NCI-H1694 treated with DMSO at 0.1 percent for 48 hours (cell line): ENCODE measurements at regions not wholly inside any gene's neighbourhood (a gene's known extent, or its start where the extent isn't known, plus 50 kb on each side); places are given as distances from the start of the nearest gene placed in this dataset.
"Not testable (repeated sequence)": the region's sequence is repeated elsewhere in the genome, so short reads cannot be mapped to it uniquely, and the experiment has no call there.

Experiments
- DNase-seq: peaks from one replicate; lab custom pipeline; 2025; lab: John Stamatoyannopoulos, UW

GRCh38 chr1:102821707-102822106 lies 286.6 kb downstream of the COL11A1 start:
- no peak for DNase-seq

- peak; percentile 17 for DNase-seq
Observed at GRCh38 chr1:102800406-102800805, 307.9 kb downstream of the COL11A1 start.

GRCh38 chr1:102799496-102799895 lies 308.8 kb downstream of the COL11A1 start:
- no peak for DNase-seq

GRCh38 chr1:102798718-102799117 lies 309.6 kb downstream of the COL11A1 start:
- DNase-seq, result no peak

- DNase-seq, result no peak
Observed at GRCh38 chr1:102796429-102796828, 311.9 kb downstream of the COL11A1 start.

GRCh38 chr1:102790997-102791396 lies 317.3 kb downstream of the COL11A1 start:
- no peak for DNase-seq

- DNase-seq, result not testable (repeated sequence)
Observed at GRCh38 chr1:102789951-102790350, 318.4 kb downstream of the COL11A1 start.

- no peak for DNase-seq
Observed at GRCh38 chr1:102783487-102783886, 324.8 kb downstream of the COL11A1 start.

GRCh38 chr1:102782144-102782543 lies 326.2 kb downstream of the COL11A1 start:
- no peak for DNase-seq

- DNase-seq, result no peak
Observed at GRCh38 chr1:102776071-102776470, 332.3 kb downstream of the COL11A1 start.

GRCh38 chr1:102772831-102773230 lies 335.5 kb downstream of the COL11A1 start:
- DNase-seq, result no peak

- no peak for DNase-seq
Observed at GRCh38 chr1:102758418-102758817, 349.9 kb downstream of the COL11A1 start.

GRCh38 chr1:102757363-102757762 lies 351.0 kb downstream of the COL11A1 start:
- no peak for DNase-seq

GRCh38 chr1:102751111-102751510 lies 357.2 kb downstream of the COL11A1 start:
- no peak for DNase-seq

- no peak for DNase-seq
Observed at GRCh38 chr1:102742426-102742825, 365.9 kb downstream of the COL11A1 start.

GRCh38 chr1:102733491-102734236 lies 374.7 kb downstream of the COL11A1 start:
- no peak for DNase-seq

GRCh38 chr1:102732927-102733326 lies 375.4 kb downstream of the COL11A1 start:
- DNase-seq, result no peak

- no peak for DNase-seq
Observed at GRCh38 chr1:102726417-102726816, 381.9 kb downstream of the COL11A1 start.

GRCh38 chr1:102724741-102725140 lies 383.6 kb downstream of the COL11A1 start:
- DNase-seq, result no peak

- DNase-seq, result no peak
Observed at GRCh38 chr1:102715150-102715549, 393.2 kb downstream of the COL11A1 start.

- DNase-seq, result no peak
Observed at GRCh38 chr1:102699524-102699923, 408.8 kb downstream of the COL11A1 start.

GRCh38 chr1:102693345-102693744 lies 415.0 kb downstream of the COL11A1 start:
- no peak for DNase-seq

- DNase-seq, result no peak
Observed at GRCh38 chr1:102691592-102692090, 416.7 kb downstream of the COL11A1 start.

- no peak for DNase-seq
Observed at GRCh38 chr1:102687383-102687782, 420.9 kb downstream of the COL11A1 start.
